HCT116 (cell line): ENCODE measurements at regions not wholly inside any gene's neighbourhood (a gene's known extent, or its start where the extent isn't known, plus 50 kb on each side); places are given as distances from the start of the nearest gene placed in this dataset.

Source experiments
- ATAC-seq: fragments of 200-7000 bp; cut with Tn5 transposase; 2 replicates; pipeline ENCODE4 v1.9.1; 2020; ENCODE audit warnings: mild to moderate bottlenecking, moderate library complexity
- BruUV-seq: library from RNA; stranded (reverse); fragments of 400-500 nt; replicated peaks from 2 replicates; lab custom pipeline; 2021; lab: Mats Ljungman, UMichigan
- CTCF ChIA-PET: fragments of 300-600 bp; sonication (Branson Sonifier 250); formaldehyde crosslinking; loops from one replicate; lab custom pipeline; 2021; ENCODE audit warnings: antibody characterized with exemption; lab: Charles Lee
- POLR2A ChIA-PET: fragments of 300-600, 350-600 bp; sonication (Branson Sonifier 250); formaldehyde crosslinking; loops from one replicate; lab custom pipeline; 2021; ENCODE audit warnings: antibody characterized with exemption; lab: Charles Lee
- RAD21 ChIA-PET, 2 experiments: fragments of 300-600 bp; sonication (Branson Sonifier 250); formaldehyde crosslinking; loops; one replicate each; lab custom pipeline; 2023; ENCODE audit warnings: low total read pairs in 2 of 2; ENCODE audit not compliant: uncharacterized antibody in 2 of 2, unreplicated experiment in 2 of 2, low non-redundant PET in 1 of 2; lab: Charles Lee
- DNase-seq: peaks from one replicate; pipeline ENCODE4 v3.0.0-alpha.2; 2010; ENCODE audit warnings: low read depth, low spot score
- H2AFZ ChIP-seq: fragments of 200-600 bp; shearing (Covaris generic), sonication (generic); 2 replicates; pipeline ENCODE4 v1.6.1; 2017; ENCODE audit warnings: low read depth, mixed run types, mixed read lengths, antibody characterized with exemption, low read length; ENCODE audit not compliant: poor library complexity, severe bottlenecking
- H3K27ac ChIP-seq: 2 replicates; pipeline ENCODE4 v1.5.1; 2012; ENCODE audit warnings: low read depth, low read length
- H3K27me3 ChIP-seq: fragments of 200-600 bp; sonication (generic); 2 replicates; pipeline ENCODE4 v1.6.1; 2016; ENCODE audit warnings: mixed run types, low read length, mixed read lengths; ENCODE audit not compliant: insufficient read depth
- H3K36me3 ChIP-seq, 2 experiments: fragments of 200-500 bp in 1 of 2; fragments of 200-600 bp in 1 of 2; sonication (Bioruptor generic) in 1 of 2; sonication (generic) in 1 of 2; 2 replicates each; pipeline versions ENCODE4 v1.5.1 to v1.6.1; 2014 to 2016; ENCODE audit warnings: low read length in 2 of 2, inconsistent platforms in 1 of 2, mixed read lengths in 1 of 2, mixed run types in 1 of 2; ENCODE audit not compliant: insufficient read depth in 2 of 2, control insufficient read depth in 1 of 2
- H3K4me1 ChIP-seq, 2 experiments: fragments of 200-600 bp in 1 of 2; sonication (generic) in 1 of 2; 2 replicates each; pipeline versions ENCODE4 v1.5.1 to v1.6.1; 2012 to 2017; ENCODE audit warnings: low read length in 2 of 2, inconsistent platforms in 1 of 2, mild to moderate bottlenecking in 1 of 2, mixed read lengths in 1 of 2, mixed run types in 1 of 2, moderate library complexity in 1 of 2; ENCODE audit not compliant: insufficient read depth in 2 of 2, control insufficient read depth in 1 of 2
- H3K4me2 ChIP-seq: fragments of 200-600 bp; sonication (generic); 2 replicates; pipeline ENCODE4 v1.6.1; 2017; ENCODE audit warnings: mixed run types, low read length, mixed read lengths
- H3K4me3 ChIP-seq, 2 experiments: fragments of 200-600 bp in 1 of 2; sonication (generic) in 1 of 2; replicated peaks in 1 of 2; 2 replicates each; pipeline ENCODE4 v1.5.1; 2011 to 2016; ENCODE audit warnings: low read length in 2 of 2, control low read depth in 1 of 2, low read depth in 1 of 2, mild to moderate bottlenecking in 1 of 2, mixed read lengths in 1 of 2, mixed run types in 1 of 2
- H3K79me2 ChIP-seq: fragments of 200-600 bp; sonication (generic); 2 replicates; pipeline ENCODE4 v1.6.1; 2017; ENCODE audit warnings: mild to moderate bottlenecking, mixed run types, low read length, moderate library complexity, mixed read lengths; ENCODE audit not compliant: insufficient read depth
- H3K9ac ChIP-seq: fragments of 200-600 bp; sonication (generic); 2 replicates; pipeline ENCODE4 v1.6.1; 2016; ENCODE audit warnings: low read length, mixed read lengths
- H3K9me2 ChIP-seq: fragments of 200-600 bp; sonication (generic), shearing (Covaris generic); 2 replicates; pipeline ENCODE4 v1.6.1; 2017; ENCODE audit warnings: mixed run types, mild to moderate bottlenecking, moderate library complexity; ENCODE audit not compliant: insufficient read depth
- H3K9me3 ChIP-seq, 2 experiments: fragments of 200-500 bp in 1 of 2; fragments of 200-600 bp in 1 of 2; sonication (Bioruptor generic) in 1 of 2; sonication (generic) in 1 of 2; 2 replicates each; pipeline ENCODE4 v1.6.1; 2014 to 2017; ENCODE audit warnings: low read length in 2 of 2, mixed read lengths in 2 of 2, inconsistent platforms in 1 of 2, low read depth in 1 of 2, mild to moderate bottlenecking in 1 of 2, mixed run types in 1 of 2, moderate library complexity in 1 of 2; ENCODE audit not compliant: control insufficient read depth in 1 of 2, insufficient read depth in 1 of 2
- H4K20me1 ChIP-seq: fragments of 200-600 bp; sonication (generic), shearing (Covaris generic); 2 replicates; pipeline ENCODE4 v1.6.1; 2017; ENCODE audit warnings: mixed run types, mild to moderate bottlenecking, moderate library complexity; ENCODE audit not compliant: insufficient read depth
- CBX3 ChIP-seq: IDR thresholded peaks from 2 replicates; pipeline ENCODE4 v1.6.1; 2012; ENCODE audit warnings: low read depth
- CTCF ChIP-seq, 3 experiments: fragments of 200-600 bp in 1 of 3; sonication (generic) in 1 of 3; IDR thresholded peaks in 2 of 3; conservative IDR thresholded peaks in 1 of 3; 2 replicates each; pipeline ENCODE4 v1.5.1; 2012 to 2017; ENCODE audit warnings: low read depth in 2 of 3, low read length in 2 of 3, antibody characterized with exemption in 1 of 3, borderline replicate concordance in 1 of 3, control low read depth in 1 of 3, mild to moderate bottlenecking in 1 of 3, mixed read lengths in 1 of 3, mixed run types in 1 of 3, moderate library complexity in 1 of 3; ENCODE audit not compliant: insufficient read depth in 1 of 3
- ELF1 ChIP-seq: IDR thresholded peaks from 2 replicates; pipeline ENCODE4 v1.6.1; 2012; ENCODE audit warnings: low read depth, borderline replicate concordance
- EZH2 ChIP-seq: fragments of 200-600 bp; sonication (generic); IDR thresholded peaks from 2 replicates; pipeline ENCODE4 v1.6.1; 2017; ENCODE audit warnings: antibody characterized with exemption, mixed run types
- EZH2phosphoT487 ChIP-seq: fragments of 200-600 bp; IDR thresholded peaks from 2 replicates; pipeline ENCODE4 v1.6.1; 2018; ENCODE audit warnings: antibody characterized with exemption, borderline replicate concordance
- FOSL1 ChIP-seq: IDR thresholded peaks from 2 replicates; pipeline ENCODE4 v1.6.1; 2012; ENCODE audit warnings: low read depth
- JUND ChIP-seq: IDR thresholded peaks from 2 replicates; pipeline ENCODE4 v1.6.1; 2012
- MAX ChIP-seq: IDR thresholded peaks from 2 replicates; pipeline ENCODE4 v1.6.1; 2012
- POLR2AphosphoS5 ChIP-seq: IDR thresholded peaks from 2 replicates; pipeline ENCODE4 v1.6.1; 2011; ENCODE audit warnings: mild to moderate bottlenecking, low read depth, low read length, moderate library complexity
- SP1 ChIP-seq: IDR thresholded peaks from 2 replicates; pipeline ENCODE4 v1.6.1; 2012; ENCODE audit warnings: low read depth
- YY1 ChIP-seq: IDR thresholded peaks from 2 replicates; pipeline ENCODE4 v1.6.1; 2011; ENCODE audit warnings: low read length, low read depth, moderate library complexity, mild to moderate bottlenecking; ENCODE audit not compliant: insufficient replicate concordance; ENCODE audit errors: extremely low read depth
- ZFX ChIP-seq: fragments of 450-650 bp; IDR thresholded peaks from 2 replicates; pipeline ENCODE4 v1.6.1; 2017
- ZNF274 ChIP-seq: fragments of 200-500 bp; sonication (Bioruptor generic); IDR thresholded peaks from 2 replicates; pipeline ENCODE4 v1.6.1; 2014; ENCODE audit warnings: mild to moderate bottlenecking, low read depth, low read length, inconsistent platforms
- intact Hi-C: fragments of 100-400 bp; cut with micrococcal nuclease; formaldehyde crosslinking; loops from 2 replicates; pipeline ENCODE4 v1.10.0; 2022
- TF ChIP-seq, protein P1 (sequence below): IDR thresholded peaks from 2 replicates; pipeline ENCODE4 v1.6.1; 2012; ENCODE audit warnings: low read depth

GRCh38 chr6:142642651-142643050 lies 302.3 kb downstream of the HIVEP2 start:
- no peak overlapping the region for H3K4me2 ChIP-seq
- no peak overlapping the region for H3K9ac ChIP-seq
- no peaks in the 10 kb centered on the region for H3K79me2 ChIP-seq
- CTCF ChIA-PET: no interaction called here
- H3K4me1 ChIP-seq: no peaks in the 10 kb centered on the region
- H3K9me2 ChIP-seq: no peaks in the 10 kb centered on the region
- H3K27me3 ChIP-seq: no peaks in the 10 kb centered on the region
- intact Hi-C loops: no loop called here
- H3K9me3 ChIP-seq: no peaks in the 10 kb centered on the region
- no peak for ATAC-seq
- H3K27ac ChIP-seq: no peak overlapping the region
- no peaks in the 10 kb centered on the region for H4K20me1 ChIP-seq
- TF ChIP-seq EZH2 (no peak), YY1 (no peak)
- TF ChIP-seq, all 23 proteins: peak for 0
- ChIA-PET POLR2A (no interaction called here), RAD21 (no interaction called here)
- BruUV-seq: no TSS peak
- H2AFZ ChIP-seq: no peak overlapping the region
- no peak overlapping the region for H3K4me3 ChIP-seq
- no peaks in the 10 kb centered on the region for H3K36me3 ChIP-seq
- DNase-seq: no peak

- ChIA-PET CTCF (no interaction called here), RAD21 (no interaction called here), POLR2A (no interaction called here)
- Histone ChIP-seq H4K20me1 (no peaks in the 10 kb centered on the region), H2AFZ (no peak overlapping the region), H3K36me3 (no peaks in the 10 kb centered on the region), H3K9me2 (no peaks in the 10 kb centered on the region), H3K79me2 (no peaks in the 10 kb centered on the region), H3K9ac (no peak overlapping the region), H3K4me2 (no peak overlapping the region), H3K4me1 (no peaks in the 10 kb centered on the region), H3K9me3 (no peaks in the 10 kb centered on the region), H3K27me3 (no peaks in the 10 kb centered on the region), H3K27ac (no peak overlapping the region), H3K4me3 (no peak overlapping the region)
- ATAC-seq: no peak
- BruUV-seq: no TSS peak
- no peak for DNase-seq
- intact Hi-C loops: no loop called here
- TF ChIP-seq POLR2AphosphoS5 (no peak), SP1 (no peak), EZH2 (no peak), JUND (no peak), CTCF (IDR thresholded peaks at IDR 0.05 in 2 of 3, conservative IDR thresholded peaks at IDR 0.05 in 1 of 3; ENCODE audit: borderline replicate concordance in 1 of 3, insufficient read depth in 1 of 3, low read depth in 2 of 3, low read length in 2 of 3) (no peak), EZH2phosphoT487 (no peak), MAX (no peak), ELF1 (no peak), ZNF274 (no peak), FOSL1 (no peak), ZFX (no peak), CBX3 (no peak)
- TF ChIP-seq, protein P1, sequence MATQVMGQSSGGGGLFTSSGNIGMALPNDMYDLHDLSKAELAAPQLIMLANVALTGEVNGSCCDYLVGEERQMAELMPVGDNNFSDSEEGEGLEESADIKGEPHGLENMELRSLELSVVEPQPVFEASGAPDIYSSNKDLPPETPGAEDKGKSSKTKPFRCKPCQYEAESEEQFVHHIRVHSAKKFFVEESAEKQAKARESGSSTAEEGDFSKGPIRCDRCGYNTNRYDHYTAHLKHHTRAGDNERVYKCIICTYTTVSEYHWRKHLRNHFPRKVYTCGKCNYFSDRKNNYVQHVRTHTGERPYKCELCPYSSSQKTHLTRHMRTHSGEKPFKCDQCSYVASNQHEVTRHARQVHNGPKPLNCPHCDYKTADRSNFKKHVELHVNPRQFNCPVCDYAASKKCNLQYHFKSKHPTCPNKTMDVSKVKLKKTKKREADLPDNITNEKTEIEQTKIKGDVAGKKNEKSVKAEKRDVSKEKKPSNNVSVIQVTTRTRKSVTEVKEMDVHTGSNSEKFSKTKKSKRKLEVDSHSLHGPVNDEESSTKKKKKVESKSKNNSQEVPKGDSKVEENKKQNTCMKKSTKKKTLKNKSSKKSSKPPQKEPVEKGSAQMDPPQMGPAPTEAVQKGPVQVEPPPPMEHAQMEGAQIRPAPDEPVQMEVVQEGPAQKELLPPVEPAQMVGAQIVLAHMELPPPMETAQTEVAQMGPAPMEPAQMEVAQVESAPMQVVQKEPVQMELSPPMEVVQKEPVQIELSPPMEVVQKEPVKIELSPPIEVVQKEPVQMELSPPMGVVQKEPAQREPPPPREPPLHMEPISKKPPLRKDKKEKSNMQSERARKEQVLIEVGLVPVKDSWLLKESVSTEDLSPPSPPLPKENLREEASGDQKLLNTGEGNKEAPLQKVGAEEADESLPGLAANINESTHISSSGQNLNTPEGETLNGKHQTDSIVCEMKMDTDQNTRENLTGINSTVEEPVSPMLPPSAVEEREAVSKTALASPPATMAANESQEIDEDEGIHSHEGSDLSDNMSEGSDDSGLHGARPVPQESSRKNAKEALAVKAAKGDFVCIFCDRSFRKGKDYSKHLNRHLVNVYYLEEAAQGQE: no peak
These were observed 300.1 kb downstream of the HIVEP2 start for GRCh38 chr6:142644866-142645265.
